ENCODE measurements at regions not wholly inside any gene's neighbourhood (a gene's known extent, or its start where the extent isn't known, plus 50 kb on each side); places are given as distances from the start of the nearest gene placed in this dataset.

- TF ChIP-seq CREB1 (IDR thresholded peaks at IDR 0.05; ENCODE audit: low read depth) (no peak), REST (IDR thresholded peaks at IDR 0.05; ENCODE audit: low read depth) (no peak), EGR1 (IDR thresholded peaks at IDR 0.05) (no peak), RAD21 (IDR thresholded peaks at IDR 0.05; ENCODE audit: low read depth) (no peak), NFIC (IDR thresholded peaks at IDR 0.05) (no peak), TAF1 (IDR thresholded peaks at IDR 0.05; ENCODE audit: low read depth) (no peak), EP300 (IDR thresholded peaks at IDR 0.05; ENCODE audit: borderline replicate concordance) (no peak), FOXM1 (IDR thresholded peaks at IDR 0.05; ENCODE audit: borderline replicate concordance, low read depth) (no peak), YY1 (IDR thresholded peaks at IDR 0.05; ENCODE audit: low read depth) (no peak), USF1 (IDR thresholded peaks at IDR 0.05) (no peak), ZBTB7A (IDR thresholded peaks at IDR 0.05; ENCODE audit: low read depth) (no peak), CEBPB (IDR thresholded peaks at IDR 0.05) (no peak), TEAD4 (IDR thresholded peaks at IDR 0.05) (no peak), MAX (IDR thresholded peaks at IDR 0.05) (no peak)
Measured at GRCh38 chr2:163834841-163835240, 99.0 kb upstream of the FIGN start.

All from Ishikawa (cell line).